ENCODE measurements at regions not wholly inside any gene's neighbourhood (a gene's known extent, or its start where the extent isn't known, plus 50 kb on each side); places are given as distances from the start of the nearest gene placed in this dataset.
"Not testable (repeated sequence)": the region's sequence is repeated elsewhere in the genome, so short reads cannot be mapped to it uniquely, and the experiment has no call there.

GRCh38 chr9:90996154-90997065 is 194.8 kb downstream of the SYK start:
- H3K27ac Mint-ChIP-seq, result no peak overlapping the region
- peaks cover 15% of the 10 kb centered on the region for H3K27me3 Mint-ChIP-seq

GRCh38 chr9:90998573-90998972 is 197.0 kb downstream of the SYK start:
- no peak overlapping the region for H3K27ac Mint-ChIP-seq

More at GRCh38 chr9:90996154-90997065, 194.8 kb downstream of the SYK start:
- no peaks in the 10 kb centered on the region for H3K36me3 Mint-ChIP-seq
- DNase-seq, result no peak
- no peak overlapping the region for H3K4me3 Mint-ChIP-seq
- H3K9me3 Mint-ChIP-seq, result peaks cover 4% of the 10 kb centered on the region
- peaks cover 4% of the 10 kb centered on the region for H3K4me1 Mint-ChIP-seq

GRCh38 chr9:90999425-91000397 is 198.1 kb downstream of the SYK start:
- Mint-ChIP-seq H3K4me3 (no peak overlapping the region), H3K4me1 (peaks cover 4% of the 10 kb centered on the region), H3K36me3 (no peaks in the 10 kb centered on the region), H3K27me3 (peaks cover 9% of the 10 kb centered on the region), H3K9me3 (no peaks in the 10 kb centered on the region), H3K27ac (peak overlapping the region; percentile 13)
- DNase-seq, result no peak

More at GRCh38 chr9:90998573-90998972, 197.0 kb downstream of the SYK start:
- no peak overlapping the region for H3K4me3 Mint-ChIP-seq
- H3K9me3 Mint-ChIP-seq, result peaks cover 4% of the 10 kb centered on the region
- no peaks in the 10 kb centered on the region for H3K36me3 Mint-ChIP-seq
- no peak for DNase-seq
- H3K27me3 Mint-ChIP-seq, result peaks cover 17% of the 10 kb centered on the region
- peaks cover 4% of the 10 kb centered on the region for H3K4me1 Mint-ChIP-seq

GRCh38 chr9:91001146-91001611 is 199.6 kb downstream of the SYK start:
- Mint-ChIP-seq H3K27ac (no peak overlapping the region), H3K4me1 (peaks cover 4% of the 10 kb centered on the region), H3K4me3 (no peak overlapping the region), H3K27me3 (peaks cover 8% of the 10 kb centered on the region), H3K9me3 (no peaks in the 10 kb centered on the region), H3K36me3 (no peaks in the 10 kb centered on the region)
- DNase-seq, result no peak

GRCh38 chr9:91004484-91004883 is 202.9 kb downstream of the SYK start:
- Mint-ChIP-seq H3K27ac (no peak overlapping the region), H3K27me3 (peaks cover 3% of the 10 kb centered on the region), H3K36me3 (no peaks in the 10 kb centered on the region), H3K4me1 (peaks cover 4% of the 10 kb centered on the region), H3K9me3 (no peaks in the 10 kb centered on the region), H3K4me3 (no peak overlapping the region)
- DNase-seq, result no peak

GRCh38 chr9:91004992-91005391 is 203.4 kb downstream of the SYK start:
- no peak for DNase-seq
- H3K4me3 Mint-ChIP-seq, result no peak overlapping the region
- H3K9me3 Mint-ChIP-seq, result no peaks in the 10 kb centered on the region
- peaks cover 3% of the 10 kb centered on the region for H3K27me3 Mint-ChIP-seq
- no peak overlapping the region for H3K27ac Mint-ChIP-seq
- peaks cover 4% of the 10 kb centered on the region for H3K4me1 Mint-ChIP-seq
- H3K36me3 Mint-ChIP-seq, result no peaks in the 10 kb centered on the region

DNA sequence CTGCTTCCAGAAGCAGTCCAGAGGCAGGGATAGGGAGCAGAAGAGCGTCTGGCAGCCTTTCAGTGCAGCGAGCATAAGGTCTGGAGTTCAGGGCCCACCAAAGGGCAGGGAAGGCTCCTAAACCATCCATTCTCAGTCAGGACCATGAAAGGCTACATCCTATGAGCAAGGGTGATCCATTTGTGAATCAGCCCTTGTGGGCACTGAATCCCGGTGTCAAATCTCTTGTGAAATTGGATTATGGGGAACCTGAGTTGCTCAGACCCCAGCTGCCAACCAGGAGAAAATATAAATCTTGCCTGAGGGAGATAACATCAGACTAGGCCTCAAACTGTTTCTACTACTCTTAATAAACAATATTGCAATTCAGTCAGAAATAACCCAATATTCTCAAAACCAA is 204.4 kb downstream of the SYK start:
- Mint-ChIP-seq H3K27ac (no peak overlapping the region), H3K27me3 (peaks cover 3% of the 10 kb centered on the region), H3K9me3 (no peaks in the 10 kb centered on the region), H3K36me3 (no peaks in the 10 kb centered on the region), H3K4me1 (peaks cover 1% of the 10 kb centered on the region), H3K4me3 (no peak overlapping the region)
- DNase-seq, result no peak

DNA sequence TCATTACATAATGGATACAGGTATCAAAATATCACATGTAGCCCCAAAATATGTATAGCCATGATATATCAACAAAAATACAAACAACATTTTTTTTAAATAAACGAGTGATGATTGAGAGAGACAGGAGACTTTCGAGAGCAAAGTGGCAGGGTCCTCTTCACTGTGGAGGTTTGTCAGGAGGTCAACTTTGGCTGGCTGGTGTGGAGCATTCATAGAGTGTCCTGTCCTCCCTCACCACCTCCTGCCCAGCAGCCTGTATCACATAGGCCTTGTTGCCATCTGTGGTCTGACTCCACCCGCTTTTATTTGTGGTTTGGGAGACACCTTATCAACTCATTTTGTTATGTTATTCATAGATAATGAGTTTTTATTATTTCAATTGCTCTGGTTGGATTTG is 206.9 kb downstream of the SYK start:
- Mint-ChIP-seq H3K4me3 (no peak overlapping the region), H3K9me3 (peaks cover 7% of the 10 kb centered on the region), H3K27ac (no peak overlapping the region), H3K27me3 (peaks cover 7% of the 10 kb centered on the region), H3K4me1 (no peaks in the 10 kb centered on the region), H3K36me3 (peaks cover 2% of the 10 kb centered on the region)
- no peak for DNase-seq

- DNase-seq, result no peak
- Mint-ChIP-seq H3K36me3 (peaks cover 2% of the 10 kb centered on the region), H3K27ac (no peak overlapping the region), H3K27me3 (peaks cover 6% of the 10 kb centered on the region), H3K4me3 (no peak overlapping the region), H3K9me3 (peaks cover 7% of the 10 kb centered on the region), H3K4me1 (no peaks in the 10 kb centered on the region)
These were observed 210.3 kb downstream of the SYK start for GRCh38 chr9:91011891-91012290.

DNA sequence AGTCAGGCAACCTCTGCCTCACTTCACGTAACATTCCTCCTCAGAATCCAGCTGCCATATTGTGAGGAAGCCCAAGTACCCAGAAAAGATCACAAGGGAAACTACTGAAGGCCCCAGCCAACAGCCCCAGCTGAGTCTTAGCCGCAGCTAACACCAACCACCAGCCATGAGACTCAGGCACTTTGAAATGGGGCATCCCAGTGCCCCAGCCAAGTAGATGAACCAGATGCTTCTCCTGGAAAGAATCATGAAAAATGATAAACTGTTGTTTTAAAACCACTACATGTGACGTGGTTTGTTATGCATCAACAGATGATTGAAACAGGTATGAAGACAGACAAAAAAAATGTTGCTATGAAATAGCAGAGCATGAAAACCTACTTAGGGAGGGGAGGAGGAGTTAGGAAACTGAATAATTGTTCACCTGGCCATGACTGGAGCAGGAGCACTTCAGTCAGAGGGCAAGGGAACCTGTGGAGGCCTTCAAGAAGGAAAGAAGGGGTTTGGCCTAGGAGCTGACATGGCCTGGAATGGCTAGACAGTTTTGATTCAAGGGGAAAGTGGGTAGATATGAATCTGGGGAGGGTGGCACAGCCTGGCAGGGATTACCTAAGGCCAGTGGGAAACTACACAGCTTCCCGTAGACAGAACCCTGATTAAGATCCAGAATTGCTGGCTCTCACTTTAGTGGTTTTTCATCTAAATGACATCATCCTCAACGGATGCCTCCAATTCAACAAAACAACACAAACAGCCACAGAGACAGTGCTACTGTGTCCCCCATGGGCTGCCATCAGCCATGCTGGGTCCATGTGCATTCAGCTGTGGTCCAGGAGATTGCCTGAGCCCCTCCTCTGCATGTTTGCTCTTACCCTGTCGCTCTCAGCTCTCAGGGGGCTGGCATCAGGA is 211.6 kb downstream of the SYK start:
- Mint-ChIP-seq H3K27me3 (peaks cover 10% of the 10 kb centered on the region), H3K4me1 (no peaks in the 10 kb centered on the region), H3K27ac (no peak overlapping the region), H3K36me3 (peaks cover 2% of the 10 kb centered on the region), H3K4me3 (no peak overlapping the region), H3K9me3 (peaks cover 8% of the 10 kb centered on the region)
- no peak for DNase-seq

DNA sequence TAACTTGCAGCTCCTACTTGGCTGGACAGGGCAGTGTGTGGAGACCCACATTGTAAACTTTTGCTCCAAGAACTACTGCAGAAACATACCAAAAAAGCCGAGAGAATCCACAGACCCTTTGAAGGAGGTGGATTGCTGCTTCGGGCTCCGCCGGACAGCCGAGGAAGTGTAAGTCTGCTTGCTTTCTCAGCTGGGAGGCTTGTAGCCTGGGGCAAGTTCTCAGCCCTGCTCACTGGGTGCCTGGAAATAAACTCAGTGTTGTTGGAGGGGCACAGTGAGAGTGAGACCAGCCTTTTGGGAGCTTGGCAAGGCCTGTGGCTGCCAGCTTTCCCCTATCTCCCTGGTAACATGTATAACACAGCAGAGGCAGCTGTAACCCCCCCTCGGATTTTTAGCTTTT is 215.6 kb downstream of the SYK start:
- peaks cover 2% of the 10 kb centered on the region for H3K36me3 Mint-ChIP-seq

DNA sequence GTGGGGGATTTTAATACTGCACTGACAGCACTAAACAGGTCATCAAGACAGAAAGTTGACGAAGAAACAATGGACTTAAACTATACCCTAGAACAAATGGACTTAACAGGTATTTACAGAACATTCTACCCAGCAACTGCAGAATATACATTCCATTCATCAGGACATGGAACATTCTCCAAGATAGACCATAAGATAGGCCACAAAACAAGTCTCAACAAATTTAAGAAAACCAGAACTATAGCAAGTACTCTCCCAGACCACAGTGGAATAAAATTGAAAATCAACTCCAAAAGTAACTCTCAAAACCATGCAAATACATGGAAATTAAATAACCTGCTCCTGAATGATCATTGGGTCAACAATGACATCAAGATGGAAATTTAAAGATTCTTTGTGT is 218.3 kb downstream of the SYK start:
- H3K27ac Mint-ChIP-seq, H3K4me1 Mint-ChIP-seq, DNase-seq, H3K4me3 Mint-ChIP-seq, H3K9me3 Mint-ChIP-seq, H3K36me3 Mint-ChIP-seq: not testable (repeated sequence)
- peaks cover 25% of the 10 kb centered on the region for H3K27me3 Mint-ChIP-seq

More for the DNA sequence above, 215.6 kb downstream of the SYK start:
- Mint-ChIP-seq H3K27me3 (peaks cover 25% of the 10 kb centered on the region), H3K4me1 (no peaks in the 10 kb centered on the region), H3K27ac (no peak overlapping the region), H3K9me3 (peaks cover 10% of the 10 kb centered on the region), H3K4me3 (no peak overlapping the region)
- DNase-seq, result no peak

DNA sequence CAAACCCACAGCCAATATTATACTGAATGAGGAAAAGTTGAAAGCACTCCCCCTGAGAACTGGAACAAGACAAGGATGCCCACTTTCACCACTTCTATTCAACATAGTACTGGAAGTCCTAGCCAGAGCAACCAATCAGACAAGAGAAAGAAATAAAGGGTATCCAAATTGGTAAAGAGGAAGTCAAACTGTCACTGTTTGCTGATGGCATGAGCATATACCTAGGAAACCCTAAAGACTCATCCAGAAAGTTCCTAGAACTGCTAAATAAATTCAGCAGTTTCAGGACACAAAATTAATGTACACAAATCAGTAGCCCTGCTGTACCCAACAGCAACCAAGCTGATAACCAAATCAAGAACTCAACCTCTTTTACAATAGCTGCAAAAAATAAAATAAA is 220.0 kb downstream of the SYK start:
- H3K9me3 Mint-ChIP-seq, H3K4me3 Mint-ChIP-seq, H3K27ac Mint-ChIP-seq, DNase-seq, H3K36me3 Mint-ChIP-seq, H3K4me1 Mint-ChIP-seq: not testable (repeated sequence)
- H3K27me3 Mint-ChIP-seq, result peaks cover 25% of the 10 kb centered on the region

GRCh38 chr9:91023741-91024140 is 222.1 kb downstream of the SYK start:
- peaks cover 16% of the 10 kb centered on the region for H3K27me3 Mint-ChIP-seq
- no peak overlapping the region for H3K27ac Mint-ChIP-seq
- H3K9me3 Mint-ChIP-seq, result no peaks in the 10 kb centered on the region
- no peaks in the 10 kb centered on the region for H3K36me3 Mint-ChIP-seq
- no peak overlapping the region for H3K4me3 Mint-ChIP-seq
- no peaks in the 10 kb centered on the region for H3K4me1 Mint-ChIP-seq
- no peak for DNase-seq

All from activated naive CD8-positive, alpha-beta T cell treated with anti-CD3 and anti-CD28 coated beads for 36 hours (primary cell).